ENCODE measurements at regions not wholly inside any gene's neighbourhood (a gene's known extent, or its start where the extent isn't known, plus 50 kb on each side); places are given as distances from the start of the nearest gene placed in this dataset.

DNA sequence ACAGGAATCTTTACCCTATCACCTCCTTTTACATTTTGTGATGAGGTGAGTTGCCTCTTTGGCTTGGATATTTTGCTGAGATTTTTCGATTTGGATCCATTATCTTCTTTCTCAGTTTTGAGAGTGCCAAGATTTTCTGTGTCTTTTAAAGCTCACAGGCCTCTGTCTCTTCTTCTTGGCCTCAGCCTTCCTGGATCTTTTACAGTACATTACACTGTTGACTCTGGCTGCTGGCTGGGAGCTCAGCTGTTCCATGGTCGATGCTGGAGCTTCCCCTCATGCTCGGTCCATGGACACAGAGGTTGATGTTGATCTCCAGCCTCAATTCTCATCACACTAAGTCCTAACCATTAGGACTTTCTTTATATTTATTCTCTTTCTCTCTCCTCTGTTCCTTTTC, 332.8 kb upstream of the UBE2E3 start:
- DNase-seq = no peak
- no peaks in the 10 kb centered on the region for H3K9me3 Mint-ChIP-seq
- no peak overlapping the region for H2BK5ac ChIP-seq (ENCODE audit: insufficient read length, low read length)
- H2AK5ac ChIP-seq (ENCODE audit: insufficient read length, low read length) = no peak overlapping the region
- WGBS (ENCODE audit: extremely low coverage, insufficient read length, low lambda C conversion rate) = no CpG with 5 or more reads among the region's 3 CpGs
- H4K5ac ChIP-seq (ENCODE audit: insufficient read length, low read depth, low read length) = no peak overlapping the region
- TF ChIP-seq, protein P1, sequence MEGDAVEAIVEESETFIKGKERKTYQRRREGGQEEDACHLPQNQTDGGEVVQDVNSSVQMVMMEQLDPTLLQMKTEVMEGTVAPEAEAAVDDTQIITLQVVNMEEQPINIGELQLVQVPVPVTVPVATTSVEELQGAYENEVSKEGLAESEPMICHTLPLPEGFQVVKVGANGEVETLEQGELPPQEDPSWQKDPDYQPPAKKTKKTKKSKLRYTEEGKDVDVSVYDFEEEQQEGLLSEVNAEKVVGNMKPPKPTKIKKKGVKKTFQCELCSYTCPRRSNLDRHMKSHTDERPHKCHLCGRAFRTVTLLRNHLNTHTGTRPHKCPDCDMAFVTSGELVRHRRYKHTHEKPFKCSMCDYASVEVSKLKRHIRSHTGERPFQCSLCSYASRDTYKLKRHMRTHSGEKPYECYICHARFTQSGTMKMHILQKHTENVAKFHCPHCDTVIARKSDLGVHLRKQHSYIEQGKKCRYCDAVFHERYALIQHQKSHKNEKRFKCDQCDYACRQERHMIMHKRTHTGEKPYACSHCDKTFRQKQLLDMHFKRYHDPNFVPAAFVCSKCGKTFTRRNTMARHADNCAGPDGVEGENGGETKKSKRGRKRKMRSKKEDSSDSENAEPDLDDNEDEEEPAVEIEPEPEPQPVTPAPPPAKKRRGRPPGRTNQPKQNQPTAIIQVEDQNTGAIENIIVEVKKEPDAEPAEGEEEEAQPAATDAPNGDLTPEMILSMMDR (conservative IDR thresholded peaks at IDR 0.05) = no peak
- no peaks in the 10 kb centered on the region for H3K36me3 Mint-ChIP-seq (ENCODE audit: insufficient read depth in 1 of 3, low read depth in 3 of 3)
- no peak overlapping the region for H2BK20ac ChIP-seq (ENCODE audit: low read depth, low read length, poor library complexity, severe bottlenecking)
- H3K9me3 ChIP-seq (ENCODE audit: control insufficient read depth, low read depth, low read length) = no peaks in the 10 kb centered on the region
- no peak overlapping the region for H3K14ac ChIP-seq (ENCODE audit: insufficient read depth, low read length)
- H3K4me3 Mint-ChIP-seq = no peak overlapping the region
- H3T11ph ChIP-seq (ENCODE audit: low read length) = no peak overlapping the region
- H3K27me3 Mint-ChIP-seq (ENCODE audit: low read depth) = no peaks in the 10 kb centered on the region
- no peak overlapping the region; a peak in 1 of 7 replicates for H3K27ac Mint-ChIP-seq
- no peak overlapping the region for H3K4me2 ChIP-seq (ENCODE audit: insufficient read depth, insufficient read length, low read length)
- no peaks in the 10 kb centered on the region for H3K79me2 ChIP-seq (ENCODE audit: insufficient read depth, low read length)
- H3K27ac ChIP-seq (ENCODE audit: insufficient read length, low read depth, low read length) = no peak overlapping the region
- H3K23ac ChIP-seq (ENCODE audit: insufficient read length, low read depth, low read length) = no peak overlapping the region
- no peak overlapping the region for H3K18ac ChIP-seq (ENCODE audit: insufficient read length, low read depth, low read length)
- H3K56ac ChIP-seq (ENCODE audit: insufficient read length, low read depth, low read length) = no peak overlapping the region
- H4K8ac ChIP-seq (replicated peaks; ENCODE audit: insufficient read length, low read depth, low read length) = no peak overlapping the region
- H4K20me1 ChIP-seq (ENCODE audit: control insufficient read depth, insufficient read depth, insufficient read length) = no peaks in the 10 kb centered on the region
- H3K27me3 ChIP-seq (ENCODE audit: insufficient read depth, low read length) = no peaks in the 10 kb centered on the region
- H2BK120ac ChIP-seq (ENCODE audit: low read depth, low read length, poor library complexity, severe bottlenecking) = no peak overlapping the region
- H3K23me2 ChIP-seq (ENCODE audit: insufficient read length, low read depth, low read length, poor library complexity, severe bottlenecking) = no peaks in the 10 kb centered on the region
- H2AFZ ChIP-seq (ENCODE audit: low read length) = no peak overlapping the region
- H3K4me1 ChIP-seq (ENCODE audit: insufficient read depth, low read length) = peaks cover 2% of the 10 kb centered on the region; the same call in 1 of the 2 replicates
- no peak overlapping the region for H3K9ac ChIP-seq (ENCODE audit: extremely low read depth, insufficient read length, low read length)
- no peaks in the 10 kb centered on the region for H3K79me1 ChIP-seq (ENCODE audit: insufficient read depth, low read depth, low read length, poor library complexity, severe bottlenecking)
- no peak overlapping the region for H3K4ac ChIP-seq (ENCODE audit: low read depth, low read length)
- H4K91ac ChIP-seq (ENCODE audit: insufficient read length, low read depth, low read length) = no peak overlapping the region
- no peak overlapping the region for H2BK15ac ChIP-seq (ENCODE audit: low read depth, low read length)
- peaks cover 9 to 12% of the 10 kb centered on the region in 2 experiments for H3K4me1 Mint-ChIP-seq
- no peak overlapping the region for H2BK12ac ChIP-seq (ENCODE audit: insufficient read length, low read depth, low read length)

All from H9 (cell line).